ENCODE measurements at regions not wholly inside any gene's neighbourhood (a gene's known extent, or its start where the extent isn't known, plus 50 kb on each side); places are given as distances from the start of the nearest gene placed in this dataset.
A peak's percentile ranks its signal among the peaks of the same experiment; 100 is the strongest.
"Not testable (repeated sequence)": the region's sequence is repeated elsewhere in the genome, so short reads cannot be mapped to it uniquely, and the experiment has no call there.

DNA sequence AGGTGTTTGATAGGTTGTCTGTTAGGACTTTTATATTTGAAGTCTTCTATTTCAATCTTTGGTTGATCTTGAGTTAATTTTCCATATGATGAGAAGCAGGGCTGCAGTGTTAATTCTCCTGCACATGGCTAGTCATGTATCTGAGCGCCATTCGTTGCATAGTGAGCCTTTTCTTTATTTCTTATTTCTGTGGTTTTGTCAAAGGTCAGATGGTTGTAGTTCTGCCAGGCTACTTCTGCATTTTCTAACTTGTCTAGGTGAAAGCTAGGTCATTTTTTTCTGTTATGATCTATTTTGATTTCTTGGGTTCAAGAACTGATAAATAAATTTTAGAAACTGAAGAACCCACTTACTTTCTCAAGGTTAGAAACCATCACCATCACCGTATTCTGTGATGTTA lies 56.7 kb downstream of the CCDC74A start:
- no peak for DNase-seq

DNA sequence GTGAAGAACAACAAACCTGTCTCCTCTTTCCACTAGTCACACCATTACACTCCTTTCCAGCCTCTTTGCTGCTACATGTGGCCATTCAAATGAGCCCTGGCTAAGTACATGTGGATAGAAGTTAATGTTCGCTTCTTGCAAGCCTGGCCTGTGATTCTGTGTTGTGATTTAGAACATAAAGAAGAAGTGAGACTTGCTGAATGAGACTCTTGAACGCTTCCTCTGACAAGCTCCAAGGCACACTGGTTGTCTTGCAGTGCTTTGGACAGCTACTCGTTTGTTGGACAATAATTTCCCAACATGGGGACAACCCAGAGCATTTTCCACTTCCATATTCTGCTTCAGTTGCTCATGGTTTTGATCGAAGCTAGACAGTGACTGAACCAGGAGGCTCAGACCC lies 57.3 kb downstream of the CCDC74A start:
- DNase-seq = no peak

DNA sequence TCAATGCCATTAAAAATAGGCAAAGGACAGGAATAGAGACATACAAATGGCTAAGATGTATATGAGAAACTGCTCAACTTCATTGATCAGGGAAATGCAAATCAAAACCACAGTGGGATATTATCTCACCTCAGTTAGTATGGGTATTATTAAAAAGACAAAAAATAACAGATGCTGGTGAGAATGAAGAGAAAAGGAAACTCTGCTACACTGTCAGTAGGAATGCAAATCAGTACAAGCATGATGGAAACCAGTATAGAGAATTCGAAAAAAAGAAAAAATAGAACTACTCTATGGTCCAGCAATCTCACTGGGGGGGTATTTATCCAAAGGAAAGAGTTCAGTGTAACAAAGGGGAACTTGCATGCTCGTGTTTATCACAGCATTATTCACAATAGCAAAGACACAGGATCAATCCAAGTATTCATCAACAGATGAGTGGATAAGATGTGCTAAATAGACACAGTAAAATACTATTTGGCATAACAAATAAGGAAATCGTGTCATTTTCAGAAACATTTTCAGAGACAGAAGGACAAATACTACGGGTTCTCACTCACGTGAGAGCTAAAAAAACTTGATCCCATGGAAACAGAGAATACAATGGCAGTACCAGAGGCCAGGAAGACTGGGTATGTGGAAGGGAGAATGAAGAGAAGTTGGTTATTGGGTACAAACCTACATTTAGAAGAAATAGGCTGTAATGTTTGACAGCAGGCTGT lies 60.6 kb downstream of the CCDC74A start:
- DNase-seq = no peak

GRCh38 chr2:131589126-131589525 lies 61.4 kb downstream of the CCDC74A start:
- not testable (repeated sequence) for DNase-seq

- DNase-seq = no peak
Measured at GRCh38 chr2:131590366-131590765, 62.7 kb downstream of the CCDC74A start.

- DNase-seq = no peak
Measured at GRCh38 chr2:131590896-131591295, 63.2 kb downstream of the CCDC74A start.

DNA sequence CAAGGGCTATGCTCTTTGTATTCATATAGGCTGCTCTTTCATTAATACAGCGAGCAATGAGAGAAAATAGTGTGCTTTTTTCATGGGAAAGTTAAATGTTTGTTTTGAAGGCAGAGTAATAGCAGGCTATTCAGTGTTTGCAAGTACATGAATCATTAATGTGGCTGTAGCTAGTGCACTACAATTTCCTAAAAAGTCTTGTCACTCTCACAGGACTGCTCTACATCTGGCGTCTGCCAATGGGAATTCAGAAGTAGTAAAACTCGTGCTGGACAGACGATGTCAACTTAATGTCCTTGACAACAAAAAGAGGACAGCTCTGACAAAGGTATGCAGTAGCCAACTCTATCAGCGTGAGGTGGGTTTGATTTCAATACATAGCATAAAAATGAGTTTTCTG lies 68.9 kb downstream of the CCDC74A start:
- not testable (repeated sequence) for DNase-seq

DNA sequence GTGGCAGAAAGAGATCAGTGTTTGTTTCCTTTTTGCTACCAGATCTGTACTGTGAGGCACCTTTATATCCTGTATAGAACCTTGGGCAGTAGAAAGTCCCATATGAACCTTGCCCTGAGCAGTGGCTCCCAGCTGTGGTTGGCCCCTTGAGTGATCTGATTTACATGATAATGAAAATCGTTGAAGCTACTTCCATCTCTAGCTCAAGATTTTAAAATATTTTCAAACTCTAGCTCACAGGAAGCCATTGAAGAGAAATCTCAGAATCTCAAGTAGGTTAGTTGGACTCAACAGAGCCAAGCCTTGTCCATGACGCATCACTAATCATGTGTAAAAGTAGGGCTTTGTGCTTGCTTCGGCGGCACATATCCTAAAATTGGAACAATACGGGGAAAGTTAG lies 74.8 kb downstream of the CCDC74A start:
- DNase-seq = not testable (repeated sequence)

GRCh38 chr2:131604652-131605051 lies 77.0 kb downstream of the CCDC74A start:
- not testable (repeated sequence) for DNase-seq

- DNase-seq = not testable (repeated sequence)
Measured at GRCh38 chr2:131606366-131606765, 78.7 kb downstream of the CCDC74A start.

GRCh38 chr2:131607056-131607455 lies 79.4 kb downstream of the CCDC74A start:
- not testable (repeated sequence) for DNase-seq

DNA sequence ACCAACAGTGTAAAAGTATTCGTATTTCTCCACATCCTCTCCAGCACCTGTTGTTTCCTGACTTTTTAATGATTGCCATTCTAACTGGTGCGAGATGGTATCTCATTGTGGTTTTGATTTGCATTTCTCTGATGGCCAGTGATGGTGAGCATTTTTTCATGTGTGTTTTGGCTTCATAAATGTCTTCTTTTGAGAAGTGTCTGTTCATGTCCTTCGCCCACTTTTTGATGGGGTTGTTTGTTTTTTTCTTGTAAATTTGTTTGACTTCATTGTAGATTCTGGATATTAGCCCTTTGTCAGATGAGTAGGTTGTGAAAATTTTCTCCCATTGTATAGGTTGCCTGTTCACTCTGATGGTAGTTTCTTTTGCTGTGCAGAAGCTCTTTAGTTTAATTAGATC lies 86.9 kb downstream of the CCDC74A start:
- not testable (repeated sequence) for DNase-seq

DNA sequence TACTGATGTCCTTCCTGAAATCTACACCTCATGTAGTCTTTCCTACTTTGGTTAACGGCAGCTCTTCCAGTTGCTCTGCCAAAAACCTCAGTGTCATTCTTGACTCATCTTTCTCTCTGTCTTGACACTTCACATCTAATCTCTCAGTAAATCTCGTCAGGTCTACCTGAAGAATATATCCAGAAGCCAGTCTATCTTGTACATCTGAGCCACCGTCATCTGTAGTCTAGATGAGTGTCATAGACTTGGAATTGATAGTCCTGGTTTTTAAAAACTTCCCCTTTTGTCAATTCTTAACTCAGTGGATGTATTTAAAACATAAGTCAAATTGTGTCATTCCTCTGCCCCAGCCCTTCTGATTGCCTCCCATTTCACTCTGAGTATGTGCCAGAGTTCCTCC lies 90.6 kb downstream of the CCDC74A start:
- not testable (repeated sequence) for DNase-seq

DNA sequence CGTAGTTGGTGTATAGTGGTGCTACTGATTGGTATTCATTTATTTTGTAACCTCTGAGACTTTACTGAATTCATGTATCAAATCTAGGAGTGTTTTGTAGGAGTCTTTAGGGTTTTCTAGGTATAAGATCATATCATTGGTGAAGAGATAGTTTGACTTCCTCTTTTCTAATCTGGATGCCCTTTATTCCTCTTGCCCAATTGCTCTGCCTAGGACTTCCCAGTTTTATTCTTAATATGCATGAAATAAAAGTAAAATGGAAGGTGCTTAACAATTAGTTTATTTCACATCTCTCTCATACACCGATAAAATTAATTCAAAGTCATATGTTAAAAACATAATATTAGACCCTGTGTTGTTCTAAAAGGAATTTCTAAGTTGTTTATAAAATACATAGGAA lies 95.2 kb downstream of the CCDC74A start:
- not testable (repeated sequence) for DNase-seq

- not testable (repeated sequence) for DNase-seq
Measured at GRCh38 chr2:131626011-131626410, 98.3 kb downstream of the CCDC74A start.

DNA sequence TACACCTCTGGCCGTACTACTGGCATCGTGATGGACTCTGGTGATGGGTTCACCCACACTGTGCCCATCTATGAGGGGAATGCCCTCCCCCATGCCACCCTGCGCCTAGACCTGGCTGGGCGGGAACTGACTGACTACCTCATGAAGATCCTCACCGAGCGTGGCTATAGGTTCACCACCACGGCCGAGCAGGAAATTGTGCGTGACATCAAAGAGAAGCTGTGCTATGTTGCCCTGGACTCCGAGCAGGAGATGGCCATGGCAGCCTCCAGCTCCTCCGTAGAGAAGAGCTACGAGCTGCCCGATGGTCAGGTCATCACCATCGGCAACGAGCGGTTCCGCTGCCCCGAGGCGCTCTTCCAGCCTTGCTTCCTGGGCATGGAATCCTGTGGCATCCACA lies 98.9 kb downstream of the CCDC74A start:
- DNase-seq = not testable (repeated sequence)

DNA sequence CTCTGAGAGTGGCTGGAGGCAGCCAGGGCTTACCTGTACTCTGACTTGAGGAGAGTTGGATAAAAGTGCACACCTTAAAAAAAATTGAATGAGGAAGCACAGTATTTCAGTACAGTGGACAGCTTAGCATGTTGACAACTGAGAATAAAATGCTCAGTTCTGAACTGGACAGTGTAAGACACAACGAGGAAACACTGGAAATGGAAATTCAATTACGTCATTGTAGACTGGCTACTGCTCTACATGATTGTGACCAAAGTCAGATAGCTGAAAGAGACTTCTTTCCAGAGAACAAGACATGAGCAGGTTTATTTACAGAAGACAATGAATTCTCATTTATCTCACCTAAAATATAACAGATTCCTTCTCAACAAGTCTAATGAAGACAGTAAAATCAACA lies 100.1 kb downstream of the CCDC74A start:
- not testable (repeated sequence) for DNase-seq

DNA sequence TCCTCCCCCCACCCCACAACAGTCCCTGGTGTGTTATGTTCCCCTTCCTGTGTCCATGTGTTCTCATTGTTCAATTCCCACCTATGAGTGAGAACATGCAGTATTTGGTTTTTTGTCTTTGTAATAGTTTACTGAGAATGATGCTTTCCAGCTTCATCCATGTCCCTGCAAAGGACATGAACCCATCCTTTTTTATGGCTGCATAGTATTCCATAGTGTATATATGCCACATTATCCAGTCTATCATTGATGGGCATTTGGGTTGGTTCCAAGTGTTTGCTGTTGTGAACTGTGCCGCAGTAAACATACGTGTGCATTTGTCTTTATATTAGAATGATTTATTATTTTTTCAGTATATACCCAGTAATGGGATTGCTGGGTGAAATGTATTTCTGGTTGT lies 104.0 kb downstream of the CCDC74A start:
- DNase-seq = not testable (repeated sequence)

DNA sequence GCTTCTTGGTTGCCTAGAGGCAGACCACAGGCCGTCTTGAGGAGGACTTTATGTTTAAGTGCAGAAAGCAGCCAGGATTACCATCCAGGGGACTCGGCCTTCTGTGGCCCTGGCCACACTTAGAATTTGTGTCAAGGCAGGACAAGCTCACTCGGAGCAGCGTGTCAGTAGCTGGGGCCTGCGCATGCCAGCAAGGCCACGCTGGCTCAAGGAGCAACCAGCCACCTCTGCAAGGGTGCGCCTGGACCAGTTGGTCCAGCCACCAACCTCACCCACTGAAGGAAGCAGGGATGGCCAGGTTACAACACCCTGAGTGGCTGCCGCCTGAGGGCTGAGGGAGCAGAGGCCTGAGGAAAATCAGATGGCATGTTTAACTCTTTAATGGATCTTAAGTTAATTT lies 105.7 kb downstream of the CCDC74A start:
- not testable (repeated sequence) for DNase-seq

DNA sequence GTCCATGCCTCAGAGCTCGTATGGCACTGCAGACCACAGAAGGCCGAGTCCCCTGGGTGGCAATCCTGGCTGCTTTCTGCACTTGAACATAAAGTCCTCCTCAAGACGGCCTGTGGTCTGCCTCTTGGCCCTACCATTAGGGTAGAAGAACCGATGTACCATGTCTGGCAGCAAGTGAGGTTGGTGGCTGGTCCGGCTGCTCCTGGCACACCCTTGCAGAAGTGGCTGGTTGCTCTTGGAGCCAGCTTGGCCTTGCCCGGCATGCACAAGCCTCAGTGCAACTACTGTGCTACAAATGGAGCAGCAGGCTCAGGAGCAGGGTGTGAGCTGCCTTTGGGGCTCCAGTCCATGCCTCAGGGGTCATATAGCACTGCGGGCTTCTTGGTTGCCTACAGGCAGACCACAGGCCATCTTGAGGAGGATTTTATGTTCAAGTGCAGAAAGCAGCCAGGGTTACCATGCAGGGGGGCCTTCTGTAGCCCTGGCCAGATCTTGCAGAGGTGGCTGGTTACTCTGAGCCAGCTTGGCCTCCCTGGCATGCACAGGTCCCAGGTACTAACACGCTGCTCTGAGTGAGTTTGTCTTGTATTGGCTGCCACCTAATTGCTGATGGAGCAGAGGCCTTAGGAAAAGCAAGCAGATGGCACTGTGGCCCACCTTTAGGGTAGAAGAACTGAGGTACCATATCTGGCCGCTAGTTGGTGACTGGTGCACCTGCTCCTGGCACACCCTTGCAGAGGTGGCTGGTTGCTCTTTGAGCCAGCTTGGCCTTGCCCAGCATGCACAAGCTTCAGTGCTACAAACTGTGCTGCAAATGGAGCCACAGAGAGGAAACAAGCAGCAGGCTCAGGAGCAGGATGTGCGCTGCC lies 106.4 kb downstream of the CCDC74A start:
- peak; percentile 12 for DNase-seq

DNA sequence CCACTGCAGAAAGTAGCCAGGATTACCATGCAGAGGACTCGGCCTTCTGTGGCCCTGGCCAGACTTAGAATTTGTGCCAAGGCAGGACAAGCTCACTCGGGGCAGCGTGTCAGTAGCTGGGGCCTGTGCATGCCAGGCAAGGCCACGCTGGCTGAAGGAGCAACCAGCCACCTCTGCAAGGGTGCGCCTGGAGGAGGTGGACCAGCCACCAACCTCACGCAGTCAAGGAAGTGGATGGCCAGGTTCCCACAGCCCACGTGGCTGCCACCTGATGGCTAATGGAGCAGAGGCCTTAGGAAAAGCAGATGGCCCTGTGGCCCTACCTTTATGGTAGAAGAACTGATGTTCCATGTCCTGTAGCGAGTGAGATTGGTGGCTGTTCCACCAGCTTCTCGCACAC lies 107.9 kb downstream of the CCDC74A start:
- no peak for DNase-seq

DNA sequence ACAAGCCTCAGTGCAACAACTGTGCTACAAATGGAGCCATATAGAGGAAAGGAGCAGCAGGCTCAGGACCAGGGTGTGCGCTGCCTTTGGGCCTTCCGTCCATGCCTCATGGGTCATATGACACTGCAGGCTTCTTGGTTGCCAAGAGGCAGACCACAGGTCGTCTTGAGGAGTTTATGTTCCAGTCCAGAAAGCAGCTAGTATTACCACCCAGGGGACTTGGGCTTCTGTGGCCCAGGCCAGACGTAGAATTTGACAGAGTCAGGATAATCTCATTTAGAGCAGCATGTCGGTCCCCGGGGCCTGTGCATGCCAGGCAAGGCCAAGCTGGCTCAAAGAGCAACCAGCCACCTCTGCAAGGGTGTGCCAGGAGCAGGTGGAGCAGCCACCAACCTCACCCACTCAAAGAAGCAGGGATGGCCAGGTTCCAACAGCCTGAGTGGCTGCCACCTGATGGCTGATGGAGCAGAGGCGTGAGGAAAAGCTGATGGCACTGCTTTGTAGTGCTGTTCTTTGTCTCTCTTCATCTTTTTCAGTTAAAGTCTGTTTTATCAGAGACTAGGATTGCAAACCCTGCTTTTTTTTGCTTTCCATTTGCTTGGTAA lies 109.1 kb downstream of the CCDC74A start:
- DNase-seq = peak; percentile 71

GRCh38 chr2:131639001-131639620 lies 111.4 kb downstream of the CCDC74A start:
- DNase-seq = not testable (repeated sequence)

Measured in NCI-H2171 (cell line).